Caco-2 (cell line): ENCODE measurements at regions not wholly inside any gene's neighbourhood (a gene's known extent, or its start where the extent isn't known, plus 50 kb on each side); places are given as distances from the start of the nearest gene placed in this dataset.

Source experiments
- BruUV-seq: library from RNA; stranded (reverse); fragments of 400-500 nt; replicated peaks from 2 replicates; lab custom pipeline; 2021; lab: Mats Ljungman, UMichigan
- CTCF ChIA-PET: fragments of 300-600 bp; sonication (Branson Sonifier 250); formaldehyde crosslinking; loops from one replicate; lab custom pipeline; 2022; ENCODE audit warnings: antibody characterized with exemption; lab: Charles Lee
- POLR2A ChIA-PET: fragments of 300-600 bp; sonication (Branson Sonifier 250); formaldehyde crosslinking; loops from one replicate; lab custom pipeline; 2022; ENCODE audit warnings: antibody characterized with exemption; lab: Charles Lee
- DNase-seq, 2 experiments: peaks; one replicate each; pipeline versions ENCODE4 v3.0.0 to v3.0.0-alpha.2; 2020 to 2022
- H3K27me3 ChIP-seq: replicated peaks from 2 replicates; pipeline ENCODE4 v1.6.0; 2011; ENCODE audit warnings: low read length; ENCODE audit not compliant: control insufficient read depth, insufficient read depth
- H3K36me3 ChIP-seq: 2 replicates; pipeline ENCODE4 v1.5.1; 2011; ENCODE audit warnings: low read length; ENCODE audit not compliant: control insufficient read depth, insufficient read depth
- H3K4me1 ChIP-seq: fragments of 250-450 bp; sonication (Bioruptor Pico); 2 replicates; pipeline ENCODE4 v1.5.1; 2020; ENCODE audit warnings: mild to moderate bottlenecking
- H3K4me3 ChIP-seq: 2 replicates; pipeline ENCODE4 v1.5.1; 2011; ENCODE audit warnings: low read depth, mild to moderate bottlenecking, control low read depth, low read length
- H3K9me3 ChIP-seq: fragments of 250-450 bp; sonication (Bioruptor Pico); 2 replicates; pipeline ENCODE4 v1.5.1; 2020; ENCODE audit warnings: mild to moderate bottlenecking, moderate library complexity
- H3K27ac Mint-ChIP-seq: one replicate; pipeline ENCODE4 v1.8.0; 2022; ENCODE audit warnings: mixed read lengths; ENCODE audit not compliant: unreplicated experiment
- H3K27me3 Mint-ChIP-seq: one replicate; pipeline ENCODE4 v1.8.0; 2022; ENCODE audit warnings: mixed read lengths; ENCODE audit not compliant: insufficient read depth, unreplicated experiment
- H3K36me3 Mint-ChIP-seq: one replicate; pipeline ENCODE4 v1.8.0; 2022; ENCODE audit warnings: mild to moderate bottlenecking, mixed read lengths; ENCODE audit not compliant: insufficient read depth, unreplicated experiment
- H3K4me1 Mint-ChIP-seq: one replicate; pipeline ENCODE4 v1.8.0; 2022; ENCODE audit warnings: low read depth, mixed read lengths; ENCODE audit not compliant: unreplicated experiment
- H3K4me3 Mint-ChIP-seq: one replicate; pipeline ENCODE4 v1.8.0; 2022; ENCODE audit warnings: mild to moderate bottlenecking, moderate library complexity, mixed read lengths; ENCODE audit not compliant: unreplicated experiment
- H3K9me3 Mint-ChIP-seq: one replicate; pipeline ENCODE4 v1.8.0; 2022; ENCODE audit warnings: mixed read lengths; ENCODE audit not compliant: unreplicated experiment
- CTCF ChIP-seq, 2 experiments: fragments of 200-600 bp in 1 of 2; IDR thresholded peaks; 1 replicate in 1 of 2; 2 replicates in 1 of 2; pipeline versions ENCODE4 v1.5.1 to v1.8.0; 2011 to 2022; ENCODE audit warnings: antibody characterized with exemption in 1 of 2, control low read depth in 1 of 2, inconsistent platforms in 1 of 2, low read depth in 1 of 2, low read length in 1 of 2, mild to moderate bottlenecking in 1 of 2, moderate library complexity in 1 of 2; ENCODE audit not compliant: insufficient read depth in 1 of 2, severe bottlenecking in 1 of 2, unreplicated experiment in 1 of 2
- intact Hi-C: fragments of 100-400 bp; cut with micrococcal nuclease; formaldehyde crosslinking; loops from one replicate; pipeline ENCODE4 v1.10.0; 2022; ENCODE audit not compliant: unreplicated experiment

GRCh38 chr1:8089535-8090228, 63.6 kb upstream of the ERRFI1 start:
- intact Hi-C loops, result no loop called here
- Mint-ChIP-seq H3K4me3 (no peak overlapping the region), H3K36me3 (no peaks in the 10 kb centered on the region), H3K27ac (no peak overlapping the region), H3K27me3 (no peaks in the 10 kb centered on the region), H3K9me3 (no peaks in the 10 kb centered on the region), H3K4me1 (peaks cover 12% of the 10 kb centered on the region)
- no TSS peak for BruUV-seq
- no peaks in the 10 kb centered on the region for H3K36me3 ChIP-seq
- CTCF ChIA-PET, result no interaction called here
- no peaks in the 10 kb centered on the region for H3K27me3 ChIP-seq
- H3K4me1 ChIP-seq, result peaks cover 8% of the 10 kb centered on the region
- POLR2A ChIA-PET, result no interaction called here
- H3K4me3 ChIP-seq, result no peak overlapping the region
- no peak for DNase-seq
- no peaks in the 10 kb centered on the region for H3K9me3 ChIP-seq
- no peak for TF ChIP-seq CTCF (IDR thresholded peaks at IDR 0.05; ENCODE audit: insufficient read depth in 1 of 2, low read depth in 1 of 2, low read length in 1 of 2, severe bottlenecking in 1 of 2, unreplicated experiment in 1 of 2)

- intact Hi-C loops, result no loop called here
- ChIA-PET POLR2A (no interaction called here), CTCF (no interaction called here)
- no peaks in the 10 kb centered on the region for H3K9me3 Mint-ChIP-seq
- H3K9me3 ChIP-seq, result no peaks in the 10 kb centered on the region
- no peak overlapping the region for H3K4me3 ChIP-seq
- BruUV-seq, result no TSS peak
- DNase-seq, result no peak
- no peaks in the 10 kb centered on the region for H3K36me3 ChIP-seq
- no peak for TF ChIP-seq CTCF (IDR thresholded peaks at IDR 0.05; ENCODE audit: insufficient read depth in 1 of 2, low read depth in 1 of 2, low read length in 1 of 2, severe bottlenecking in 1 of 2, unreplicated experiment in 1 of 2)
- H3K4me1 Mint-ChIP-seq, result peaks cover 9% of the 10 kb centered on the region
- no peaks in the 10 kb centered on the region for H3K36me3 Mint-ChIP-seq
- peaks cover 10% of the 10 kb centered on the region for H3K4me1 ChIP-seq
- H3K27me3 Mint-ChIP-seq, result no peaks in the 10 kb centered on the region
- no peaks in the 10 kb centered on the region for H3K27me3 ChIP-seq
- no peak overlapping the region for H3K4me3 Mint-ChIP-seq
- H3K27ac Mint-ChIP-seq, result no peak overlapping the region
Measured at GRCh38 chr1:8086055-8086454, 59.9 kb upstream of the ERRFI1 start.

GRCh38 chr1:8084913-8085312, 58.8 kb upstream of the ERRFI1 start:
- no peaks in the 10 kb centered on the region for H3K9me3 ChIP-seq
- H3K4me1 ChIP-seq, result peaks cover 20% of the 10 kb centered on the region
- BruUV-seq, result no TSS peak
- ChIA-PET POLR2A (no interaction called here), CTCF (no interaction called here)
- no peaks in the 10 kb centered on the region for H3K27me3 ChIP-seq
- no peaks in the 10 kb centered on the region for H3K36me3 ChIP-seq
- H3K4me3 ChIP-seq, result no peak overlapping the region
- no peak for TF ChIP-seq CTCF (IDR thresholded peaks at IDR 0.05; ENCODE audit: insufficient read depth in 1 of 2, low read depth in 1 of 2, low read length in 1 of 2, severe bottlenecking in 1 of 2, unreplicated experiment in 1 of 2)
- intact Hi-C loops, result no loop called here
- Mint-ChIP-seq H3K4me1 (peaks cover 21% of the 10 kb centered on the region), H3K27me3 (no peaks in the 10 kb centered on the region), H3K27ac (no peak overlapping the region), H3K36me3 (no peaks in the 10 kb centered on the region), H3K9me3 (no peaks in the 10 kb centered on the region), H3K4me3 (no peak overlapping the region)
- DNase-seq, result no peak
